ENCODE measurements at regions not wholly inside any gene's neighbourhood (a gene's known extent, or its start where the extent isn't known, plus 50 kb on each side); places are given as distances from the start of the nearest gene placed in this dataset.

GRCh38 chr15:92833493-92834271 is 66.4 kb upstream of the CHD2 start:
- no peak for TF ChIP-seq CTCF (conservative IDR thresholded peaks at IDR 0.05 in 1 of 2, IDR thresholded peaks at IDR 0.05 in 1 of 2; ENCODE audit: extremely low read depth in 1 of 2, insufficient read depth in 1 of 2, low read depth in 1 of 2, low read length in 2 of 2)
- no peak for TF ChIP-seq EZH2 (IDR thresholded peaks at IDR 0.05; ENCODE audit: borderline replicate concordance, low read length)

All from mammary epithelial cell (primary cell).